Neural crest cell (in vitro differentiated cells): ENCODE measurements at regions not wholly inside any gene's neighbourhood (a gene's known extent, or its start where the extent isn't known, plus 50 kb on each side); places are given as distances from the start of the nearest gene placed in this dataset.
"Not testable (repeated sequence)": the region's sequence is repeated elsewhere in the genome, so short reads cannot be mapped to it uniquely, and the experiment has no call there.

Experiments
- DNase-seq: peaks from one replicate; pipeline ENCODE4 v3.0.0; 2021; ENCODE audit warnings: low read depth, mixed read lengths, low spot score
- H3K27ac Mint-ChIP-seq: one replicate; pipeline ENCODE4 v1.8.0; 2021; ENCODE audit warnings: mild to moderate bottlenecking, mixed read lengths; ENCODE audit not compliant: unreplicated experiment
- H3K27me3 Mint-ChIP-seq: 2 replicates; pipeline ENCODE4 v1.8.0; 2021; ENCODE audit warnings: low read depth, mild to moderate bottlenecking, mixed read lengths
- H3K36me3 Mint-ChIP-seq: 2 replicates; pipeline ENCODE4 v1.8.0; 2021; ENCODE audit warnings: low read depth, mild to moderate bottlenecking, mixed read lengths
- H3K4me1 Mint-ChIP-seq: 2 replicates; pipeline ENCODE4 v1.8.0; 2021; ENCODE audit warnings: mixed read lengths
- H3K4me3 Mint-ChIP-seq: one replicate; pipeline ENCODE4 v1.8.0; 2021; ENCODE audit warnings: mild to moderate bottlenecking, mixed read lengths
- H3K9me3 Mint-ChIP-seq: 2 replicates; pipeline ENCODE4 v1.8.0; 2021; ENCODE audit warnings: mixed read lengths
- CTCF ChIP-seq: fragments of 200-600 bp; sonication (generic); conservative IDR thresholded peaks from 2 replicates; pipeline ENCODE4 v1.5.0; 2021; ENCODE audit warnings: antibody characterized with exemption, mild to moderate bottlenecking

DNA sequence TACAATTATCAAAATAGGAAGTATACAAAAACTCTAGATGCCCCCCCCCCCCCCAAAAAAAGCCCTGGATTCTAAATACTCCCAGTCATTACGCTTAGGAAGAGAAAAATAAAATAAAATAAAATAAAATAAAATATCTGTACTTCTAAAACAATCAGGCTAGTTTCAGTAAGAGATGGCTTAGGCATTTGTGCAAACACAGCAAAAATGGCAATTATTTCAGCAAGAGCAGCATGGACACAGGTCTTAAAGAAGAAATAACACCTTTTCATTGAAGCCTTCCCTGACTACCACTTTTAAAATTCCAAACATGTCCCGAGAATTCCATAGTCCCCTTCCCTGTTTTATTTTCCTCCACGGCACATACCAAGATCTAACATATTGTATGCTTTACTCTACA is 218.6 kb upstream of the POU5F2 start:
- no peak for DNase-seq
- H3K27me3 Mint-ChIP-seq: no peaks in the 10 kb centered on the region
- H3K27ac Mint-ChIP-seq: no peak overlapping the region
- no peak overlapping the region for H3K4me3 Mint-ChIP-seq
- H3K9me3 Mint-ChIP-seq: peaks cover under 1% of the 10 kb centered on the region
- no peaks in the 10 kb centered on the region for H3K4me1 Mint-ChIP-seq
- peaks cover under 1% of the 10 kb centered on the region for H3K36me3 Mint-ChIP-seq
- TF ChIP-seq CTCF: no peak

- Mint-ChIP-seq H3K36me3 (peaks cover 12% of the 10 kb centered on the region), H3K4me3 (no peak overlapping the region), H3K4me1 (no peaks in the 10 kb centered on the region), H3K27me3 (no peaks in the 10 kb centered on the region), H3K9me3 (no peaks in the 10 kb centered on the region), H3K27ac (no peak overlapping the region)
- DNase-seq: no peak
- no peak for TF ChIP-seq CTCF
Measured at GRCh38 chr5:93956006-93956405, 214.6 kb upstream of the POU5F2 start.

GRCh38 chr5:93954421-93955069 is 213.1 kb upstream of the POU5F2 start:
- DNase-seq: no peak
- no peaks in the 10 kb centered on the region for H3K4me1 Mint-ChIP-seq
- H3K4me3 Mint-ChIP-seq: no peak overlapping the region
- no peak overlapping the region for H3K27ac Mint-ChIP-seq
- peaks cover 12% of the 10 kb centered on the region for H3K36me3 Mint-ChIP-seq
- H3K27me3 Mint-ChIP-seq: no peaks in the 10 kb centered on the region
- TF ChIP-seq CTCF: no peak
- H3K9me3 Mint-ChIP-seq: no peaks in the 10 kb centered on the region

DNA sequence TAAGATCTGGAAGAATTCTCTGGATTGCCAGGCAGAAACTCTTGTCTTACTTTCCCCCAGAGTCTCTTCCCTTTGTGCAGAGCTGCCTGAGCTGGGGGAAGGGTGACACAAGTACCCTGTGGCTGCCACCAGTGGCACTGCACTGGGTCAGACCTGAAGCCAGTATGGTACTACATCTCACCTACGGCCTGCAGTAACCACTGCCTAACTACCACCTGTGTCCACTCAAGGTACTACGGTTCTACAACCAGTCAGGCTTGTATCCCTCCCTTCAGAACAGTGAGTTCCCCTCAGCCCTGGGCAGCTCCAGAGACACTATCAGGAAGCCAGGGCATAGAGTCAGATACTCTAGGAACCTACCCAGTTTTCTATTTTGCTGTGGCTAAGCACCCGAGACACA is 212.0 kb upstream of the POU5F2 start:
- TF ChIP-seq CTCF: no peak
- Mint-ChIP-seq H3K4me1 (no peaks in the 10 kb centered on the region), H3K36me3 (peaks cover 15% of the 10 kb centered on the region), H3K9me3 (no peaks in the 10 kb centered on the region), H3K27ac (no peak overlapping the region), H3K27me3 (no peaks in the 10 kb centered on the region), H3K4me3 (no peak overlapping the region)
- DNase-seq: no peak

DNA sequence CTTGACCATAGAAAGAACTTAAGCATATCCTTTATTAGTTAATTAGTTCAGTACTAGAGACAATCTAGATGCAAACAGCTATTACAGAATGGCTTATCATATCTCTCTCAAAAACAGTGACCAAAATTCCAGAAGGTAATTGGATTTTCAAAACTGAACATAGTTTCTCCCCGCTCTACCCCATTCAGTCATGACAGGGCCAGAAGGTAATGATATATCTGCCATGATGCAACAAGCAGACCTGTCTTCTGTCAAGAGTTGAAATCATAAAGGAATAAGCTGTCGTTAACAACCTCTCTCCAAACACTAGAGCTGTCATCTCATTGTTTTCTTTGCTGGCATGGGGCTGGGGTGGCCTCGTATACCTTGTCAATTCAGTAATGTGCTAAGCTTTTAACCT is 200.5 kb upstream of the POU5F2 start:
- Mint-ChIP-seq H3K36me3 (peaks cover 3% of the 10 kb centered on the region), H3K4me1 (no peaks in the 10 kb centered on the region), H3K9me3 (no peaks in the 10 kb centered on the region), H3K27ac (no peak overlapping the region), H3K27me3 (no peaks in the 10 kb centered on the region), H3K4me3 (no peak overlapping the region)
- TF ChIP-seq CTCF: no peak
- DNase-seq: no peak

DNA sequence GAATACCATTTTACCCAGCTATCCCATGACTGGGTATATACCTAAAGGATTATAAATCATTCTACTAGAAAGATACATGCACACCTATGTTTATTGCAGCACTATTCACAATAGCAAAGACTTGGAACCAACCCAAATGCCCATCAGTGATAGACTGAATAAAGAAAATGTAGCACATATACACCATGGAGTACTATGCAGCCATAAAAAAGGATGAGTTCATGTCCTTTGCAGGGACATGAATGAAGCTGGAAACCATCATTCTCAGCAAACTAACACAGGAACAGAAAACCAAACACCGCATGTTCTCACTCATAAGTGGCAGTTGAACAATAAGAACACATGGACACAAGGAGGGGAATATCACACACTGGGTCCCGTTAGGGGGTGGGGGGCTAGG is 191.9 kb upstream of the POU5F2 start:
- not testable (repeated sequence) for DNase-seq, H3K27ac Mint-ChIP-seq, H3K4me1 Mint-ChIP-seq, H3K4me3 Mint-ChIP-seq, H3K27me3 Mint-ChIP-seq
- Mint-ChIP-seq H3K9me3 (peaks cover 13% of the 10 kb centered on the region), H3K36me3 (peaks cover 14% of the 10 kb centered on the region)
